ENCODE measurements at regions not wholly inside any gene's neighbourhood (a gene's known extent, or its start where the extent isn't known, plus 50 kb on each side); places are given as distances from the start of the nearest gene placed in this dataset.

DNA sequence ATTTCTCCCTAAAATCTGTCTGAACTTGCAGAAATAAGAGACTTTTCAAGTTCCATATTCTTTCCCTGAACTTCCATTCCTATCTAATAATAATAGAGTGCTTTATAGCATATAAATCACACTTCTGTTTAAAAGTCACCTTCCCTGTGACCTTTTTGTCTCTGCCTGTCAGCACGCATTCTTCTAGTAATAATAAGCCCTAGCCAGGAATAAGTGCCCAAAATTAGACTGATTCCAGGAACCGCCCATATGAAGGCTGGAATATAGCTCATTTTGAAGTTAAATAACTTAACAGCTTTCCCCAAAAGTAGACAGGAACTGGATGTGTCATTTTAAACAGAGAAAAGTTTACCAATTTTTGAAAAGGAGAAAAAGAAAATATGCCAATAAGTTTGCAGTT is 576.5 kb downstream of the EPHA4 start:
- Mint-ChIP-seq H3K27me3 (no peaks in the 10 kb centered on the region), H3K9me3 (ENCODE audit: low read depth) (no peaks in the 10 kb centered on the region), H3K4me3 (ENCODE audit: low read depth) (no peak overlapping the region), H3K27ac (no peak overlapping the region), H3K4me1 (ENCODE audit: low read depth) (no peaks in the 10 kb centered on the region), H3K36me3 (ENCODE audit: insufficient read depth) (no peaks in the 10 kb centered on the region)
- no peak for DNase-seq (ENCODE audit: low spot score, unreplicated experiment)
- TF ChIP-seq, protein P1, sequence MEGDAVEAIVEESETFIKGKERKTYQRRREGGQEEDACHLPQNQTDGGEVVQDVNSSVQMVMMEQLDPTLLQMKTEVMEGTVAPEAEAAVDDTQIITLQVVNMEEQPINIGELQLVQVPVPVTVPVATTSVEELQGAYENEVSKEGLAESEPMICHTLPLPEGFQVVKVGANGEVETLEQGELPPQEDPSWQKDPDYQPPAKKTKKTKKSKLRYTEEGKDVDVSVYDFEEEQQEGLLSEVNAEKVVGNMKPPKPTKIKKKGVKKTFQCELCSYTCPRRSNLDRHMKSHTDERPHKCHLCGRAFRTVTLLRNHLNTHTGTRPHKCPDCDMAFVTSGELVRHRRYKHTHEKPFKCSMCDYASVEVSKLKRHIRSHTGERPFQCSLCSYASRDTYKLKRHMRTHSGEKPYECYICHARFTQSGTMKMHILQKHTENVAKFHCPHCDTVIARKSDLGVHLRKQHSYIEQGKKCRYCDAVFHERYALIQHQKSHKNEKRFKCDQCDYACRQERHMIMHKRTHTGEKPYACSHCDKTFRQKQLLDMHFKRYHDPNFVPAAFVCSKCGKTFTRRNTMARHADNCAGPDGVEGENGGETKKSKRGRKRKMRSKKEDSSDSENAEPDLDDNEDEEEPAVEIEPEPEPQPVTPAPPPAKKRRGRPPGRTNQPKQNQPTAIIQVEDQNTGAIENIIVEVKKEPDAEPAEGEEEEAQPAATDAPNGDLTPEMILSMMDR (IDR thresholded peaks at IDR 0.05; ENCODE audit: unreplicated experiment): no peak

- H3K27ac Mint-ChIP-seq: no peak overlapping the region
- H3K4me1 Mint-ChIP-seq (ENCODE audit: low read depth): peaks cover 1% of the 10 kb centered on the region
- H3K27me3 Mint-ChIP-seq: no peaks in the 10 kb centered on the region
- no peaks in the 10 kb centered on the region for H3K9me3 Mint-ChIP-seq (ENCODE audit: low read depth)
- TF ChIP-seq, protein P1 (IDR thresholded peaks at IDR 0.05; ENCODE audit: unreplicated experiment): no peak
- no peaks in the 10 kb centered on the region for H3K36me3 Mint-ChIP-seq (ENCODE audit: insufficient read depth)
- no peak overlapping the region for H3K4me3 Mint-ChIP-seq (ENCODE audit: low read depth)
- no peak for DNase-seq (ENCODE audit: low spot score, unreplicated experiment)
These were observed 573.9 kb downstream of the EPHA4 start for GRCh38 chr2:220998156-220998555.

- Mint-ChIP-seq H3K9me3 (ENCODE audit: low read depth) (no peaks in the 10 kb centered on the region), H3K36me3 (ENCODE audit: insufficient read depth) (no peaks in the 10 kb centered on the region), H3K27ac (no peak overlapping the region), H3K27me3 (no peaks in the 10 kb centered on the region), H3K4me1 (ENCODE audit: low read depth) (peaks cover 1% of the 10 kb centered on the region), H3K4me3 (ENCODE audit: low read depth) (no peak overlapping the region)
- TF ChIP-seq, protein P1 (IDR thresholded peaks at IDR 0.05; ENCODE audit: unreplicated experiment): no peak
- DNase-seq (ENCODE audit: low spot score, unreplicated experiment): no peak
These were observed 572.7 kb downstream of the EPHA4 start for GRCh38 chr2:220999356-220999755.

GRCh38 chr2:221001381-221001801 is 570.7 kb downstream of the EPHA4 start:
- Mint-ChIP-seq H3K27me3 (no peaks in the 10 kb centered on the region), H3K4me1 (ENCODE audit: low read depth) (peaks cover 1% of the 10 kb centered on the region), H3K9me3 (ENCODE audit: low read depth) (no peaks in the 10 kb centered on the region), H3K4me3 (ENCODE audit: low read depth) (no peak overlapping the region), H3K27ac (no peak overlapping the region), H3K36me3 (ENCODE audit: insufficient read depth) (no peaks in the 10 kb centered on the region)
- TF ChIP-seq, protein P1 (IDR thresholded peaks at IDR 0.05; ENCODE audit: unreplicated experiment): no peak
- DNase-seq (ENCODE audit: low spot score, unreplicated experiment): no peak

- H3K9me3 Mint-ChIP-seq (ENCODE audit: low read depth): no peaks in the 10 kb centered on the region
- no peaks in the 10 kb centered on the region for H3K36me3 Mint-ChIP-seq (ENCODE audit: insufficient read depth)
- no peaks in the 10 kb centered on the region for H3K27me3 Mint-ChIP-seq
- H3K27ac Mint-ChIP-seq: no peak overlapping the region
- H3K4me1 Mint-ChIP-seq (ENCODE audit: low read depth): peaks cover 1% of the 10 kb centered on the region
- H3K4me3 Mint-ChIP-seq (ENCODE audit: low read depth): no peak overlapping the region
- no peak for DNase-seq (ENCODE audit: low spot score, unreplicated experiment)
- TF ChIP-seq, protein P1 (IDR thresholded peaks at IDR 0.05; ENCODE audit: unreplicated experiment): no peak
These were observed 569.9 kb downstream of the EPHA4 start for GRCh38 chr2:221002101-221002685.
